Right atrium auricular region (tissue), 2 donors: ENCODE measurements at regions not wholly inside any gene's neighbourhood (a gene's known extent, or its start where the extent isn't known, plus 50 kb on each side); places are given as distances from the start of the nearest gene placed in this dataset.

Source experiments
- DNase-seq: peaks from one replicate; pipeline ENCODE4 v3.0.0-alpha.2; 2019; ENCODE audit warnings: low spot score
- H3K27ac ChIP-seq, 2 donors: fragments of 200-600 bp; sonication (generic); 1 replicate in 1 of 2; 2 replicates in 1 of 2; pipeline ENCODE4 v1.5.1; 2016 to 2019
- H3K27me3 ChIP-seq, 2 donors: fragments of 200-600 bp; sonication (generic); one replicate each; pipeline versions ENCODE4 v1.5.1 to v1.6.0; 2017 to 2019
- H3K36me3 ChIP-seq: fragments of 200-600 bp; sonication (generic); one replicate; pipeline ENCODE4 v1.5.1; 2016
- H3K4me1 ChIP-seq, 2 donors: fragments of 200-600 bp; sonication (generic); one replicate each; pipeline versions ENCODE4 v1.5.1 to v1.6.0; 2017 to 2019
- H3K4me3 ChIP-seq, 2 donors: fragments of 200-600 bp; sonication (generic); 1 replicate in 1 of 2; 2 replicates in 1 of 2; pipeline ENCODE4 v1.5.1; 2017 to 2019; ENCODE audit warnings: mild to moderate bottlenecking in 1 of 2, moderate library complexity in 1 of 2
- H3K9me3 ChIP-seq, 2 donors: fragments of 200-600 bp; sonication (generic); one replicate each; pipeline ENCODE4 v1.5.1; 2019
- CTCF ChIP-seq, 2 donors: fragments of 200-600 bp; sonication (generic); IDR thresholded peaks; one replicate each; pipeline ENCODE4 v1.5.1; 2019; ENCODE audit warnings: antibody characterized with exemption in 2 of 2

GRCh38 chr18:55106906-55107305, 147.6 kb upstream of the CCDC68 start:
- TF ChIP-seq CTCF (IDR thresholded peaks at IDR 0.05): no peak
- Histone ChIP-seq H3K9me3 (no peaks in the 10 kb centered on the region), H3K4me3 (no peak overlapping the region), H3K27me3 (no peaks in the 10 kb centered on the region), H3K27ac (no peak overlapping the region), H3K4me1 (no peaks in the 10 kb centered on the region), H3K36me3 (no peaks in the 10 kb centered on the region)
- DNase-seq: no peak

- DNase-seq: no peak
- no peak overlapping the region for H3K4me3 ChIP-seq
- no peaks in the 10 kb centered on the region for H3K36me3 ChIP-seq
- H3K27me3 ChIP-seq: no peaks in the 10 kb centered on the region
- no peak for TF ChIP-seq CTCF (IDR thresholded peaks at IDR 0.05)
- no peak overlapping the region for H3K27ac ChIP-seq
- no peaks in the 10 kb centered on the region for H3K4me1 ChIP-seq
- no peaks in the 10 kb centered on the region for H3K9me3 ChIP-seq
Observed at GRCh38 chr18:55106466-55106865, 147.2 kb upstream of the CCDC68 start.

GRCh38 chr18:55105873-55106272, 146.6 kb upstream of the CCDC68 start:
- TF ChIP-seq CTCF (IDR thresholded peaks at IDR 0.05): no peak
- Histone ChIP-seq H3K27ac (no peak overlapping the region), H3K4me1 (no peaks in the 10 kb centered on the region)

GRCh38 chr18:55102958-55103456, 143.7 kb upstream of the CCDC68 start:
- Histone ChIP-seq H3K27me3 (no peaks in the 10 kb centered on the region), H3K4me3 (no peak overlapping the region), H3K27ac (no peak overlapping the region), H3K36me3 (no peaks in the 10 kb centered on the region), H3K4me1 (no peaks in the 10 kb centered on the region), H3K9me3 (no peaks in the 10 kb centered on the region)
- DNase-seq: no peak
- no peak for TF ChIP-seq CTCF (IDR thresholded peaks at IDR 0.05)

More at GRCh38 chr18:55105873-55106272, 146.6 kb upstream of the CCDC68 start:
- Histone ChIP-seq H3K4me3 (no peak overlapping the region), H3K36me3 (no peaks in the 10 kb centered on the region), H3K27me3 (no peaks in the 10 kb centered on the region), H3K9me3 (no peaks in the 10 kb centered on the region)
- DNase-seq: no peak

- Histone ChIP-seq H3K4me1 (no peaks in the 10 kb centered on the region), H3K4me3 (no peak overlapping the region)
Observed at GRCh38 chr18:55102501-55102900, 143.2 kb upstream of the CCDC68 start.

More at GRCh38 chr18:55102501-55102900, 143.2 kb upstream of the CCDC68 start:
- no peak for DNase-seq
- TF ChIP-seq CTCF (IDR thresholded peaks at IDR 0.05): no peak
- Histone ChIP-seq H3K27me3 (no peaks in the 10 kb centered on the region), H3K9me3 (no peaks in the 10 kb centered on the region), H3K36me3 (no peaks in the 10 kb centered on the region), H3K27ac (no peak overlapping the region)
